HEK293 (cell line): ENCODE measurements at regions not wholly inside any gene's neighbourhood (a gene's known extent, or its start where the extent isn't known, plus 50 kb on each side); places are given as distances from the start of the nearest gene placed in this dataset.

ENCODE experiments used
- CTCF ChIA-PET: fragments of 350-600 bp; formaldehyde crosslinking; extraction: SDS; loops from one replicate; lab custom pipeline; 2021; ENCODE audit warnings: antibody characterized with exemption; lab: Yijun Ruan, JAX
- POLR2A ChIA-PET: fragments of 300-600 bp; formaldehyde crosslinking; extraction: SDS; loops from one replicate; lab custom pipeline; 2020; ENCODE audit warnings: antibody characterized with exemption, inconsistent platforms; lab: Yijun Ruan, JAX
- H3K27ac ChIP-seq: fragments of 200-500 bp; sonication (Bioruptor generic); 2 replicates; pipeline ENCODE4 v1.5.1; 2014; ENCODE audit warnings: low read depth, low read length, control low read depth, inconsistent platforms; ENCODE audit errors: extremely low read depth
- H3K36me3 ChIP-seq, 2 experiments: fragments of 200-500 bp in 1 of 2; sonication (Bioruptor generic) in 1 of 2; 1 replicate in 1 of 2; 2 replicates in 1 of 2; pipeline ENCODE4 v1.5.1; 2014 to 2017; ENCODE audit warnings: inconsistent platforms in 2 of 2, low read length in 2 of 2; ENCODE audit not compliant: control insufficient read depth in 2 of 2, insufficient read depth in 1 of 2
- H3K4me1 ChIP-seq: fragments of 200-500 bp; sonication (Bioruptor generic); 2 replicates; pipeline ENCODE4 v1.5.1; 2014; ENCODE audit warnings: mild to moderate bottlenecking, low read length, inconsistent platforms; ENCODE audit not compliant: control insufficient read depth, insufficient read depth
- H3K4me3 ChIP-seq: 2 replicates; pipeline ENCODE4 v1.5.1; 2011; ENCODE audit warnings: low read depth, mild to moderate bottlenecking, control low read depth, low read length, moderate library complexity
- H3K9me3 ChIP-seq: fragments of 200-500 bp; sonication (Bioruptor generic); 2 replicates; pipeline ENCODE4 v1.5.1; 2014; ENCODE audit warnings: low read depth, low read length, inconsistent platforms; ENCODE audit not compliant: control insufficient read depth, insufficient read depth
- KLF10 ChIP-seq: fragments of 450-650 bp; IDR thresholded peaks from 2 replicates; pipeline ENCODE4 v1.5.1; 2018; ENCODE audit warnings: missing biosample characterization, mild to moderate bottlenecking, missing genetic modification characterization
- KLF7 ChIP-seq: fragments of 450-650 bp; formaldehyde crosslinking; IDR thresholded peaks from 2 replicates; pipeline ENCODE4 v1.5.1; 2016; ENCODE audit warnings: missing biosample characterization, missing genetic modification characterization, borderline replicate concordance
- ZNF10 ChIP-seq: fragments of 450-650 bp; formaldehyde crosslinking; IDR thresholded peaks from 2 replicates; pipeline ENCODE4 v1.5.1; 2017; ENCODE audit warnings: missing biosample characterization, missing genetic modification characterization
- ZNF169 ChIP-seq: fragments of 450-650 bp; formaldehyde crosslinking; IDR thresholded peaks from 2 replicates; pipeline ENCODE4 v1.5.1; 2016; ENCODE audit warnings: missing biosample characterization, missing genetic modification characterization
- ZNF184 ChIP-seq: fragments of 450-650 bp; IDR thresholded peaks from 2 replicates; pipeline ENCODE4 v1.5.1; 2018; ENCODE audit warnings: missing biosample characterization, mild to moderate bottlenecking, missing genetic modification characterization
- ZNF221 ChIP-seq: fragments of 450-650 bp; formaldehyde crosslinking; IDR thresholded peaks from 2 replicates; pipeline ENCODE4 v1.5.1; 2017; ENCODE audit warnings: missing biosample characterization, missing genetic modification characterization, borderline replicate concordance
- ZNF24 ChIP-seq: fragments of 450-650 bp; formaldehyde crosslinking; IDR thresholded peaks from 2 replicates; pipeline ENCODE4 v1.5.1; 2016; ENCODE audit warnings: missing biosample characterization, missing genetic modification characterization
- ZNF324 ChIP-seq: fragments of 450-650 bp; formaldehyde crosslinking; IDR thresholded peaks from 2 replicates; pipeline ENCODE4 v1.5.1; 2016; ENCODE audit warnings: missing biosample characterization, missing genetic modification characterization
- ZNF350 ChIP-seq: fragments of 450-650 bp; formaldehyde crosslinking; IDR thresholded peaks from 2 replicates; pipeline ENCODE4 v1.5.0; 2017; ENCODE audit warnings: missing biosample characterization, mild to moderate bottlenecking, missing genetic modification characterization
- ZNF354C ChIP-seq: fragments of 450-650 bp; formaldehyde crosslinking; IDR thresholded peaks from 2 replicates; pipeline ENCODE4 v1.5.1; 2016; ENCODE audit warnings: missing biosample characterization, missing genetic modification characterization, low read depth, borderline replicate concordance
- ZNF391 ChIP-seq: fragments of 450-650 bp; formaldehyde crosslinking; IDR thresholded peaks from 2 replicates; pipeline ENCODE4 v1.5.1; 2016; ENCODE audit warnings: low read depth, missing biosample characterization, missing genetic modification characterization, borderline replicate concordance
- ZNF394 ChIP-seq: fragments of 450-650 bp; formaldehyde crosslinking; IDR thresholded peaks from 2 replicates; pipeline ENCODE4 v1.5.1; 2016; ENCODE audit warnings: missing biosample characterization, missing genetic modification characterization, mild to moderate bottlenecking, moderate library complexity, borderline replicate concordance
- ZNF510 ChIP-seq: fragments of 450-650 bp; formaldehyde crosslinking; IDR thresholded peaks from 2 replicates; pipeline ENCODE4 v1.5.1; 2018; ENCODE audit warnings: mild to moderate bottlenecking, missing genetic modification characterization, missing biosample characterization; ENCODE audit not compliant: insufficient replicate concordance
- ZNF558 ChIP-seq: fragments of 450-650 bp; formaldehyde crosslinking; IDR thresholded peaks from 2 replicates; pipeline ENCODE4 v1.5.1; 2016; ENCODE audit warnings: missing biosample characterization, missing genetic modification characterization
- ZNF571 ChIP-seq: fragments of 450-650 bp; formaldehyde crosslinking; IDR thresholded peaks from 2 replicates; pipeline ENCODE4 v1.5.0; 2017; ENCODE audit warnings: missing biosample characterization, missing genetic modification characterization
- ZNF610 ChIP-seq: fragments of 450-650 bp; formaldehyde crosslinking; IDR thresholded peaks from 2 replicates; pipeline ENCODE4 v1.5.1; 2016; ENCODE audit warnings: missing biosample characterization, missing genetic modification characterization, borderline replicate concordance
- ZNF621 ChIP-seq: fragments of 450-650 bp; formaldehyde crosslinking; IDR thresholded peaks from 2 replicates; pipeline ENCODE4 v1.5.1; 2017; ENCODE audit warnings: missing biosample characterization, missing genetic modification characterization
- ZNF624 ChIP-seq: fragments of 450-650 bp; formaldehyde crosslinking; IDR thresholded peaks from 2 replicates; pipeline ENCODE4 v1.5.1; 2017; ENCODE audit warnings: missing biosample characterization, missing genetic modification characterization
- ZNF704 ChIP-seq: fragments of 450-650 bp; formaldehyde crosslinking; IDR thresholded peaks from 2 replicates; pipeline ENCODE4 v1.5.1; 2016; ENCODE audit warnings: missing biosample characterization, missing genetic modification characterization
- TF ChIP-seq, protein P1 (sequence below): fragments of 450-650 bp; formaldehyde crosslinking; optimal IDR thresholded peaks from 2 replicates; pipeline ENCODE3; 2016; ENCODE audit warnings: missing biosample characterization, mild to moderate bottlenecking, missing genetic modification characterization

DNA sequence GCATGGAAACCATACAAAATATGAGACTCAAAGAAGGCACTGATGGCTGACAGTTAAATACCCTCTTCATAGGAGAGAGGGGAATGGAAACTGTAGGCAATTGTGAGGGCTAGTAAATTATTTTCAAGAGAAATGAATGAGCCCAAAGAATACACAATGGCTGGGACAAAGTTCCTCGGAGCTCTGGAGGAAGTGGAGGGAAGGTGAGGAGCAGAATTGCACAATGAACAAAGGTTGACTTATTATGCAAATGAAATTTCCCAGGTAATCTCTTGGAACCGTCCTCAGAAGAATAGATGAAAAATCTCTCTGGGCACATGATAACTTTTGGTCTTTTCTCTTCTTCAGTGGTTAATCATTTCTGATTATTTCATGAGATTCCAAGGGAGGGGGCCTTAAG lies 202.6 kb upstream of the VCX start (continued):
- TF ChIP-seq ZNF391 (no peak), ZNF621 (tag by site-specific recombination) (no peak), ZNF24 (tag by site-specific recombination) (no peak)
- TF ChIP-seq, all 188 proteins: peak for 0

DNA sequence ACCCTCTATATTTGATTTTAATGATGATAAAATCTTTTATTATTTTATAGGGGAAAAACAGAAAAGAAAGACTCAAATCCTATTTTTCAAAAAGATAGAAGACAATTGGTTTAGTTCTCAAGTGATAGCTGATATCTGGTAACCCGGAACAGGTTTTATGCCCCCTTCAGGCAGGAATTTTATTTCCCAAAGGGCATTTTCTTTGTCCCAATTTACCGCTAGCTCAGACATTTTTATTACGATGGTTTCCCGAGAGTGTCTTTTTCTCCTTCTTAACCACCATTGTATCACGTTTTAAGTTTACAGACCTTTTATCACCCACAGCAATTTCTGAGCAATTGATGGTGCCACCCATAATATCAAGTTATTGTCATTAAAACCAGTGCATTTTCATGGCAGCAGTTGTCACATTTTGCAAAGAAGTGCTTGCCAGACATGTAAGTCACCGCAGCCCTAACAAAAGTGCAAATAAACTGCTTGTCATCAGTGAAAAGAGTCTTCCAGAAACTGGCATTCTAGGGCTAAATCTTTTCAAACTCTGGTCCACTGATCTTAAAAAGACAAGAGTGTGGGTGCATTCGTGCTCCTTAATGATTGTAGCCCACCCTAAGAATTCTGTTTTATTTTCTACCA lies 204.8 kb upstream of the VCX start:
- ChIA-PET POLR2A (no interaction called here), CTCF (interaction anchor here (0.7 to 1.1 kb wide), 2 partner anchors 26 to 505 kb away, joined by 3 to 4 read pairs; no protein-coding TSS in a partner anchor)
- Histone ChIP-seq H3K9me3 (no peaks in the 10 kb centered on the region), H3K4me3 (no peak overlapping the region), H3K4me1 (no peaks in the 10 kb centered on the region), H3K27ac (no peak overlapping the region), H3K36me3 (no peaks in the 10 kb centered on the region)
- TF ChIP-seq ZNF10 (tag by site-specific recombination) (no peak), ZNF558 (no peak), KLF10 (tag by site-specific recombination) (no peak), ZNF624 (tag by site-specific recombination) (no peak), KLF7 (tag by site-specific recombination) (no peak), ZNF704 (tag by site-specific recombination) (no peak), ZNF394 (tag by site-specific recombination) (no peak), ZNF324 (tag by site-specific recombination) (no peak), ZNF169 (tag by site-specific recombination) (no peak)
- TF ChIP-seq, protein P1, sequence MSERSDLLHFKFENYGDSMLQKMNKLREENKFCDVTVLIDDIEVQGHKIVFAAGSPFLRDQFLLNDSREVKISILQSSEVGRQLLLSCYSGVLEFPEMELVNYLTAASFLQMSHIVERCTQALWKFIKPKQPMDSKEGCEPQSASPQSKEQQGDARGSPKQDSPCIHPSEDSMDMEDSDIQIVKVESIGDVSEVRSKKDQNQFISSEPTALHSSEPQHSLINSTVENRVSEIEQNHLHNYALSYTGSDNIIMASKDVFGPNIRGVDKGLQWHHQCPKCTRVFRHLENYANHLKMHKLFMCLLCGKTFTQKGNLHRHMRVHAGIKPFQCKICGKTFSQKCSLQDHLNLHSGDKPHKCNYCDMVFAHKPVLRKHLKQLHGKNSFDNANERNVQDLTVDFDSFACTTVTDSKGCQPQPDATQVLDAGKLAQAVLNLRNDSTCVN (tag by site-specific recombination) = no peak

DNA sequence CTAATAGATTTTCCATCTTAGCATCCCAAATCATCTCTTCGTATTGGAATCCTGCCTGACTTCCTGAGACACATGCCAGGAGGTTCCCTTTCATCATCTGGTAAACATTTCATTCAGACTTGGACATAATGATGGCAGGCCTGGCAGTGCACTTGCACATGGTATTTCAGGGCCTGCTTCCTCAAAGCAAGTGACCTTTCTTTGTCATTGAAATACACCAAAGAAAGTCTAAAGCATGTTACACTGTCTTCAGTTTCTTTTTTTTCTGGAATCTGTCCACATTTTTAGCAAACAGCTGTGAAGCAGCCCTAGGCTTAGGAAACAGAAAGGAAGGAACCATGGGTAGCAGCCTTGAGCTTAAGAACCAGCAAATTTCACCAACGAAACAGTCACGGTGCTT lies 205.9 kb upstream of the VCX start:
- ChIA-PET POLR2A (no interaction called here), CTCF (no interaction called here)
- H3K9me3 ChIP-seq = no peaks in the 10 kb centered on the region
- H3K36me3 ChIP-seq = no peaks in the 10 kb centered on the region
- no peak overlapping the region for H3K4me3 ChIP-seq
- H3K4me1 ChIP-seq = no peaks in the 10 kb centered on the region
- H3K27ac ChIP-seq = no peak overlapping the region
- TF ChIP-seq ZNF354C = no peak
- TF ChIP-seq ZNF350 (tag by site-specific recombination) = no peak
- TF ChIP-seq ZNF510 (tag by site-specific recombination) = no peak
- no peak for TF ChIP-seq ZNF571 (tag by site-specific recombination)

DNA sequence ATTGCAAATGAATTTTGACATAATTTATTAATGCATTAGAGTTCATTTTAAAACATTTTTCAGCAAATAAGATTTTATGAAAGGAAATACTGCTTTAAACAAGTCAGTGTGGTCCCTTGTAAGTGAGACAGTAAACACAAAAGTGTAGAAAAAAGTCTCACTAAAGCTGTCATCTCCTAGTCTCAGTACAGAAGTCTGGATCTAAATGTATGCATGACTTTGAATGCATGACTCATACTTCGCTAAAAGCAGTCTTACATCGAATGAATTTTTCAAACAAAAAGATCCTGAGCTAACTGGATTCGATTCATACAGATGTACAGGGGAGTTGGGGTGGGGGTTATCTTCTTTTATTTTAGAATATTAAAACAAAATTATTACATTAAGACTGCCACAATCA lies 207.4 kb upstream of the VCX start:
- no peak overlapping the region for H3K4me3 ChIP-seq
- no peak overlapping the region for H3K27ac ChIP-seq
- ChIA-PET CTCF (no interaction called here), POLR2A (no interaction called here)
- H3K9me3 ChIP-seq = no peaks in the 10 kb centered on the region
- H3K4me1 ChIP-seq = no peaks in the 10 kb centered on the region
- TF ChIP-seq ZNF621 (tag by site-specific recombination) (no peak), ZNF184 (tag by site-specific recombination) (no peak), ZNF350 (tag by site-specific recombination) (no peak), ZNF610 (tag by site-specific recombination) (no peak), ZNF221 (tag by site-specific recombination) (no peak)
- H3K36me3 ChIP-seq = no peaks in the 10 kb centered on the region
